ENCODE measurements at regions not wholly inside any gene's neighbourhood (a gene's known extent, or its start where the extent isn't known, plus 50 kb on each side); places are given as distances from the start of the nearest gene placed in this dataset.

DNA sequence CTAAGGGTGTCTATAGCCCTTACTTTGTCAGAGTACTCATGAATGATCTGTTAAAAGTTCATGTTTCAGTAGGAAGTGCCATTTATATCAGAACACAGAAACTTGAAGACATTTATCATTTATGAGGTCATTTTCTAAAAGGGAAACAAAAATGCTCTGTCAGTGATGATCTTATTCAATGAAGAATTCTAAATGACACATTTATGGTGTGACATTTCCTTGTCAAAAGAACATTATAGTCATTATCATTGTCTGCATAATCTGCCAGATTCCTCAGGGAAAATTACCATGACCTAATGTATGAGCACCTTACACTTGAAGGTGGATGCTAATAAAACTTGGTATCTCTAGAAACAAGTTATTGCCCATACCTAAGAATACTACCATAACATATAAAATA lies 853.8 kb upstream of the SLITRK6 start:
- Mint-ChIP-seq H3K9me3 (peaks cover 10% of the 10 kb centered on the region), H3K27ac (no peak overlapping the region), H3K27me3 (ENCODE audit: low read depth) (no peaks in the 10 kb centered on the region), H3K4me3 (no peak overlapping the region), H3K36me3 (ENCODE audit: low read depth) (no peaks in the 10 kb centered on the region), H3K4me1 (ENCODE audit: low read depth) (no peaks in the 10 kb centered on the region)
- no peak for DNase-seq (ENCODE audit: low spot score)

- no peak for DNase-seq (ENCODE audit: low spot score)
- no peaks in the 10 kb centered on the region for H3K27me3 Mint-ChIP-seq (ENCODE audit: low read depth)
- H3K9me3 Mint-ChIP-seq = peaks cover 21% of the 10 kb centered on the region
- no peaks in the 10 kb centered on the region for H3K36me3 Mint-ChIP-seq (ENCODE audit: low read depth)
- H3K27ac Mint-ChIP-seq = no peak overlapping the region
- H3K4me3 Mint-ChIP-seq = no peak overlapping the region
- no peaks in the 10 kb centered on the region for H3K4me1 Mint-ChIP-seq (ENCODE audit: low read depth)
These were observed 856.3 kb upstream of the SLITRK6 start for GRCh38 chr13:86655561-86655960.

GRCh38 chr13:86660090-86660489 lies 860.9 kb upstream of the SLITRK6 start:
- H3K27ac Mint-ChIP-seq = no peak overlapping the region
- H3K4me3 Mint-ChIP-seq = no peak overlapping the region
- no peaks in the 10 kb centered on the region for H3K36me3 Mint-ChIP-seq (ENCODE audit: low read depth)
- no peaks in the 10 kb centered on the region for H3K27me3 Mint-ChIP-seq (ENCODE audit: low read depth)
- H3K4me1 Mint-ChIP-seq (ENCODE audit: low read depth) = no peaks in the 10 kb centered on the region
- H3K9me3 Mint-ChIP-seq = peaks cover 39% of the 10 kb centered on the region
- DNase-seq (ENCODE audit: low spot score) = no peak

DNA sequence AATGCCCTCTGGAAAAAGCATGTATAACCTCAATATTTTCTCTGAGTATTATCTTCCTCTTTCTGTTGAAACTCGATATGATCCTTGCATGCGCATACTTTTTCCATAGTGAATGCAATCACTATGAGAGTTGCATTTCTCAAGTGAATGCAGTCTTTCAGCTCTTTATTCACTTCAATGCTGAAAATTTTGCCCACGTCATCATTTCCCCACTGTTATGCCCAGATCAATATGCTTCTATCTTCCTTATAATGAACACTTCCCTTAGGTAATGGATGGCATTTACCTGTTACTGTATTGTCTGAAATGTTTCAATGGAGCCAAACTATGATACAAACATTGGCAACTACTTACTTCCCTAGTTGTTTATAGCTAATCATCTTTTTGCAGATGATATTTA lies 866.6 kb upstream of the SLITRK6 start:
- Mint-ChIP-seq H3K36me3 (ENCODE audit: low read depth) (no peaks in the 10 kb centered on the region), H3K27ac (no peak overlapping the region), H3K9me3 (peaks cover 60% of the 10 kb centered on the region), H3K27me3 (ENCODE audit: low read depth) (no peaks in the 10 kb centered on the region), H3K4me3 (no peak overlapping the region), H3K4me1 (ENCODE audit: low read depth) (no peaks in the 10 kb centered on the region)
- no peak for DNase-seq (ENCODE audit: low spot score)

- no peak overlapping the region for H3K4me3 Mint-ChIP-seq
- H3K27me3 Mint-ChIP-seq (ENCODE audit: low read depth) = no peaks in the 10 kb centered on the region
- no peaks in the 10 kb centered on the region for H3K36me3 Mint-ChIP-seq (ENCODE audit: low read depth)
- no peaks in the 10 kb centered on the region for H3K4me1 Mint-ChIP-seq (ENCODE audit: low read depth)
- H3K27ac Mint-ChIP-seq = no peak overlapping the region
- H3K9me3 Mint-ChIP-seq = peaks cover 23% of the 10 kb centered on the region
- no peak for DNase-seq (ENCODE audit: low spot score)
These were observed 874.8 kb upstream of the SLITRK6 start for GRCh38 chr13:86673931-86674431.

- H3K27me3 Mint-ChIP-seq (ENCODE audit: low read depth) = no peaks in the 10 kb centered on the region
- H3K9me3 Mint-ChIP-seq = peaks cover 11% of the 10 kb centered on the region
- H3K4me1 Mint-ChIP-seq (ENCODE audit: low read depth) = no peaks in the 10 kb centered on the region
- no peak overlapping the region for H3K27ac Mint-ChIP-seq
- no peak for DNase-seq (ENCODE audit: low spot score)
- H3K36me3 Mint-ChIP-seq (ENCODE audit: low read depth) = no peaks in the 10 kb centered on the region
- H3K4me3 Mint-ChIP-seq = no peak overlapping the region
These were observed 882.0 kb upstream of the SLITRK6 start for GRCh38 chr13:86681223-86681622.

DNA sequence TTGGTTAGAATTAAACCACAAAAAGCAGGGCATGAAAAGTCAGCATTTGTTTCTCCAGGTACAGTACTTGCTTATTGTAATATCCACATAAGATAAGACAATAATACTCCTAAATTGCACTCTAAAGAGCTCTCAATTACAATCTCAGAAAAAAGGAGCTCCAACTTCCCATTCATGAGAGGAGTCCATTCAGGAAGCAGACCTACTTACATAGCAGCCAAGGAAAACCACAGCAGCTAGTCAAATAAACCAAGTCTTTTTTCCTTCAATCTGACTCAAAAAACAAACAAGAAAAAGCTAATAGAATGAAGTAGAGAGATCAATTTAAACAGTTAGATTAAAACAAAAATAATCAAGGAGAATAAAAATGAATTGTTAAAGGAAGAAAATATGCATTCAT lies 885.2 kb upstream of the SLITRK6 start:
- Mint-ChIP-seq H3K4me3 (no peak overlapping the region), H3K4me1 (ENCODE audit: low read depth) (no peaks in the 10 kb centered on the region)

DNA sequence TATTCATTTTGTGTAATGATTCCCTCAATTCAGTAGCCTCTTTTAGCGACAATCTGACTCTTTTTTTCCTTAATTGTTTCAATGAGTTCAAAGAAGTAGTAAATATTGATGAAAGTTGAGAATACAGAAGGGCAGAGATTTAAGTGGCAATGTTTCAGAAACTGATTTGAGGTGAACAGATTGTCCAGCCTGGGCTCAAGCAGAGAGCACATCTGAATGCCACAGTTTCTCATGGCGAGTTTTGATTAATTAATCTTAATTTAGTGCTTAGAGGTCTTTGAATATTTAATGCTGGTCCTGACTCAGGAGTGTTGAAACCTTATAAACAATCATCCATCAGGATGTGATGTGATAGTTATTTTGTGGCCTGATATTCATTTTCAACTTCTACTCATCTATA lies 890.7 kb upstream of the SLITRK6 start:
- H3K4me1 Mint-ChIP-seq (ENCODE audit: low read depth) = no peaks in the 10 kb centered on the region
- no peaks in the 10 kb centered on the region for H3K36me3 Mint-ChIP-seq (ENCODE audit: low read depth)
- DNase-seq (ENCODE audit: low spot score) = no peak
- no peak overlapping the region for H3K4me3 Mint-ChIP-seq
- no peaks in the 10 kb centered on the region for H3K27me3 Mint-ChIP-seq (ENCODE audit: low read depth)
- H3K27ac Mint-ChIP-seq = no peak overlapping the region
- peaks cover 19% of the 10 kb centered on the region for H3K9me3 Mint-ChIP-seq

More for the DNA sequence above, 885.2 kb upstream of the SLITRK6 start:
- H3K36me3 Mint-ChIP-seq (ENCODE audit: low read depth) = no peaks in the 10 kb centered on the region
- H3K9me3 Mint-ChIP-seq = peaks cover 11% of the 10 kb centered on the region
- no peaks in the 10 kb centered on the region for H3K27me3 Mint-ChIP-seq (ENCODE audit: low read depth)
- no peak for DNase-seq (ENCODE audit: low spot score)
- H3K27ac Mint-ChIP-seq = no peak overlapping the region

DNA sequence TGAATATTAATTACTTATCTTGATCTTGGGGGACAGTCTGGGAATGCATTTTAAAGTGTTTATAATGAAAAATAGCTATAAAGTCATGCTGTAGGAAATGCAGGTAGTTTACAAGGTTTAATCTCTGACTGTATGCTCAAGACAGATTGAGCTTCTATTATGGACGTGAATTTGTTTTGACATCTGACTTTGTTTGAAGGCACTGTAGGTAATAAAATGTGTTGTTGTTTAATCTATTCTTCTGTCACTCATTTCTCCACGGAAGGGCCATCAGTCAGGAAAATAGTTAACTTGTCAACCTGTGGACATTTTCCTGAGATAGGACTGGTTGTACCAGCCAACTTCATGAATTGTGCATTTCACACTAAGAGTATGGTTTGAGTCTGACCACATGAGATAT lies 893.1 kb upstream of the SLITRK6 start:
- no peaks in the 10 kb centered on the region for H3K36me3 Mint-ChIP-seq (ENCODE audit: low read depth)

DNA sequence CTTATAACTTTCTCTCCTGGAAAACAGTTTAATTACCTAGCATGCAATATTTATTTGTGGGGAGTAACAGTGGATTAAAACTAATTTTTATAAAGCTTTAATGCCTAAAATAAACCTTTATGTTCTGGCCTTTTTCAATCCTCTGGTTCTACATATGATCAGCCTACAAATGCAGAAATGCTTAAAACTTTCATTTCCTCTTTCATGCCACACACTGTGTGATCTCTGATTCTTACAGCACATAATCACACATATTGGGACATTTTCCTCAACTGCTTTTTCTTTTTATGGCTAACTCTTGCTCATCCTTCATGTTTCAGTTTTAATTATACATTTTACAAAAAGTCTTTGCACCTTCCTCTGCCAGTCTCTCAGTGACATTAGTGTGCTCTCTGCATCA lies 910.8 kb upstream of the SLITRK6 start:
- H3K4me1 Mint-ChIP-seq (ENCODE audit: low read depth) = no peaks in the 10 kb centered on the region
- DNase-seq (ENCODE audit: low spot score) = no peak
- no peaks in the 10 kb centered on the region for H3K27me3 Mint-ChIP-seq (ENCODE audit: low read depth)
- peaks cover 44% of the 10 kb centered on the region for H3K9me3 Mint-ChIP-seq
- H3K27ac Mint-ChIP-seq = no peak overlapping the region
- no peaks in the 10 kb centered on the region for H3K36me3 Mint-ChIP-seq (ENCODE audit: low read depth)
- H3K4me3 Mint-ChIP-seq = no peak overlapping the region

More for the DNA sequence above, 893.1 kb upstream of the SLITRK6 start:
- Mint-ChIP-seq H3K4me3 (no peak overlapping the region), H3K27ac (no peak overlapping the region), H3K9me3 (peaks cover 30% of the 10 kb centered on the region), H3K4me1 (ENCODE audit: low read depth) (no peaks in the 10 kb centered on the region), H3K27me3 (ENCODE audit: low read depth) (no peaks in the 10 kb centered on the region)
- DNase-seq (ENCODE audit: low spot score) = no peak

GRCh38 chr13:86710896-86711295 lies 911.7 kb upstream of the SLITRK6 start:
- H3K27me3 Mint-ChIP-seq (ENCODE audit: low read depth) = no peaks in the 10 kb centered on the region
- no peak for DNase-seq (ENCODE audit: low spot score)
- no peak overlapping the region for H3K27ac Mint-ChIP-seq
- H3K36me3 Mint-ChIP-seq (ENCODE audit: low read depth) = no peaks in the 10 kb centered on the region
- no peak overlapping the region for H3K4me3 Mint-ChIP-seq
- H3K9me3 Mint-ChIP-seq = peaks cover 48% of the 10 kb centered on the region
- H3K4me1 Mint-ChIP-seq (ENCODE audit: low read depth) = no peaks in the 10 kb centered on the region

- H3K27ac Mint-ChIP-seq = no peak overlapping the region
- H3K4me3 Mint-ChIP-seq = no peak overlapping the region
- no peaks in the 10 kb centered on the region for H3K27me3 Mint-ChIP-seq (ENCODE audit: low read depth)
These were observed 915.3 kb upstream of the SLITRK6 start for GRCh38 chr13:86714495-86714894.

DNA sequence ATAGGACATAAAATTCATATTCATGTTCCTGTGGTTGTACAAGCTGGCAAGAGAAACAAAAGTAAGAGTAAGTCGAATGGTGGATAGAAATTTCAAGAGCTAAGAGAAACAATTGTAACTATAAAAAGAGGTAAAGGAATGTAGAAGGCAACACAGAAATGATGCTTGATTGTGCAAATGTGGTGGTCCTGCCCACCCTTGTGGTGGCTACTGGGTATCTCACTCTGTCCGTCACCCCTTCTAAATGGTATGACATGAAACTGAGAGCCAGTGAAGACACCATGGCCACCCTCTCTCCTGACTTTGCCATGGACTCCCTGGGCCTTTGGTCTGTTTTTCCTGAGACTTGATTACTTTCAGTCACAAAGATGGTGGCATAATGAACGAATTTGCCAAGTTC lies 925.9 kb upstream of the SLITRK6 start:
- Mint-ChIP-seq H3K4me1 (ENCODE audit: low read depth) (no peaks in the 10 kb centered on the region), H3K27me3 (ENCODE audit: low read depth) (no peaks in the 10 kb centered on the region), H3K36me3 (ENCODE audit: low read depth) (no peaks in the 10 kb centered on the region), H3K9me3 (peaks cover 36% of the 10 kb centered on the region), H3K27ac (no peak overlapping the region), H3K4me3 (no peak overlapping the region)
- no peak for DNase-seq (ENCODE audit: low spot score)

More at GRCh38 chr13:86714495-86714894, 915.3 kb upstream of the SLITRK6 start:
- peaks cover 60% of the 10 kb centered on the region for H3K9me3 Mint-ChIP-seq
- H3K4me1 Mint-ChIP-seq (ENCODE audit: low read depth) = no peaks in the 10 kb centered on the region
- DNase-seq (ENCODE audit: low spot score) = no peak
- H3K36me3 Mint-ChIP-seq (ENCODE audit: low read depth) = no peaks in the 10 kb centered on the region

DNA sequence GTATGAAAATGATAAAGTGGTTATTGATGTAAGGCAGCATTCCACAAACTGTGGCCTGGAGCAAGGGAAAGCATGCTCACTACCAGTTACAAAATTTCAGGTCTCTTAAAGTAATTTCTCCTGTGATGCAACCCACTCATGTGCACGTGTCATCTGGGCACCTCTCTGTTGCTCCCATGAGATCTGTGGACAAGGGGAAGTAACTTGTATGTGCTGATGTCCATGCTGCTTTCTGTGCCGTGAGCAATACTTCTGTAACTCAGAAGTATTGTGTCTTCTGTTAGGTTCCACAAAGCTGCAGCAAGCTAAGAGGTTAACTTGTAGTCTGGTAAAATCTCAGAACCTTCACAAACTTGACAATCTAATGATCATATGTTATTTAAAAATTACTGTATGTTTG lies 930.0 kb upstream of the SLITRK6 start:
- Mint-ChIP-seq H3K27me3 (ENCODE audit: low read depth) (no peaks in the 10 kb centered on the region), H3K27ac (no peak overlapping the region), H3K36me3 (ENCODE audit: low read depth) (no peaks in the 10 kb centered on the region), H3K9me3 (peaks cover 34% of the 10 kb centered on the region), H3K4me1 (ENCODE audit: low read depth) (no peaks in the 10 kb centered on the region), H3K4me3 (no peak overlapping the region)
- no peak for DNase-seq (ENCODE audit: low spot score)

DNA sequence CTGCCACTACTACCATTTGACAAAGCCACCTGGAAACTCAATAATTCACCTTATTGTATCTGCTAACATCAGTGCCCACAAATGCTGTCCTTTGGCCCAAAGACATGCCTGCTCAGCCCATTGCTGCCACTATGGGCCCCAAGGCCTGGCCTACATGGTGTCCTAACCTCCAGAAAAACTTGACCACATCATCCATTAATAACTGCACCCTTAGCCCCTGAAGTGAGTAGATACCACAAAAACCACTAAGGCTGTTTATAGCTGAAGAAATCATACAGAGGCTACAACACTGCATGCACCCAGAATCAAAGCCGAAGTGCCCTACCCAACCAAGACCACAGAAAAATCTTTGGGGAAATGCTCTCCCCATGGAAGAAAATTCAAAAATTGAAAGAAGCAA lies 932.8 kb upstream of the SLITRK6 start:
- H3K9me3 Mint-ChIP-seq = peaks cover 40% of the 10 kb centered on the region
- no peaks in the 10 kb centered on the region for H3K4me1 Mint-ChIP-seq (ENCODE audit: low read depth)
- H3K27me3 Mint-ChIP-seq (ENCODE audit: low read depth) = no peaks in the 10 kb centered on the region
- H3K36me3 Mint-ChIP-seq (ENCODE audit: low read depth) = no peaks in the 10 kb centered on the region
- no peak for DNase-seq (ENCODE audit: low spot score)
- H3K4me3 Mint-ChIP-seq = no peak overlapping the region
- H3K27ac Mint-ChIP-seq = no peak overlapping the region

Measured in T-helper 2 cell treated with Interferon-gamma antibody and Interleukin-4, amounts not matched to agents 5 μg/mL and 100 μg/mL, for 36 hours (primary cell).